Upper lobe of right lung (tissue), 1 donor: ENCODE measurements at regions not wholly inside any gene's neighbourhood (a gene's known extent, or its start where the extent isn't known, plus 50 kb on each side); places are given as distances from the start of the nearest gene placed in this dataset.
A peak's percentile ranks its signal among the peaks of the same experiment; 100 is the strongest.
"Not testable (repeated sequence)": the region's sequence is repeated elsewhere in the genome, so short reads cannot be mapped to it uniquely, and the experiment has no call there.

Experiments used
- ATAC-seq: fragments of 200-7000 bp; cut with Tn5 transposase; one replicate; pipeline ENCODE4 v1.9.1; 2020; ENCODE audit warnings: mild to moderate bottlenecking, moderate library complexity
- DNase-seq: peaks from one replicate; pipeline ENCODE4 v3.0.0-alpha.2; 2020
- H3K27ac ChIP-seq: fragments of 200-600 bp; one replicate; pipeline ENCODE4 v1.8.0; 2022
- H3K27me3 ChIP-seq: fragments of 200-600 bp; one replicate; pipeline ENCODE4 v1.8.0; 2022; ENCODE audit warnings: mild to moderate bottlenecking
- H3K36me3 ChIP-seq: fragments of 200-600 bp; one replicate; pipeline ENCODE4 v1.8.0; 2022
- H3K4me1 ChIP-seq: fragments of 200-600 bp; one replicate; pipeline ENCODE4 v1.8.0; 2022
- H3K4me3 ChIP-seq: fragments of 200-600 bp; one replicate; pipeline ENCODE4 v1.8.0; 2022; ENCODE audit warnings: mild to moderate bottlenecking
- H3K9me3 ChIP-seq: fragments of 200-600 bp; one replicate; pipeline ENCODE4 v1.8.0; 2022
- intact Hi-C: fragments of 100-400 bp; cut with DNase I; formaldehyde crosslinking; loops from one replicate; pipeline ENCODE4 v1.11.0; 2022
- donor health status: DM: no; HTN: yes; CAD: no; lungs with severe emphysema.

GRCh38 chr21:6093870-6094269 is 4427.5 kb upstream of the TPTE start:
- ATAC-seq, H3K9me3 ChIP-seq, DNase-seq, intact Hi-C loops, H3K4me1 ChIP-seq, H3K27me3 ChIP-seq, H3K36me3 ChIP-seq, H3K27ac ChIP-seq, H3K4me3 ChIP-seq: not testable (repeated sequence)

GRCh38 chr21:6095304-6095703 is 4426.1 kb upstream of the TPTE start:
- H3K36me3 ChIP-seq, H3K27me3 ChIP-seq, ATAC-seq, H3K4me1 ChIP-seq, intact Hi-C loops, DNase-seq, H3K27ac ChIP-seq, H3K4me3 ChIP-seq, H3K9me3 ChIP-seq: not testable (repeated sequence)

GRCh38 chr21:6096560-6097424 is 4424.6 kb upstream of the TPTE start:
- H3K27me3 ChIP-seq, H3K4me3 ChIP-seq, intact Hi-C loops, DNase-seq, H3K9me3 ChIP-seq, H3K36me3 ChIP-seq, H3K27ac ChIP-seq, H3K4me1 ChIP-seq: not testable (repeated sequence)
- peak; percentile 37 for ATAC-seq

- H3K27me3 ChIP-seq, intact Hi-C loops, H3K4me3 ChIP-seq, H3K36me3 ChIP-seq, DNase-seq, H3K9me3 ChIP-seq, ATAC-seq, H3K4me1 ChIP-seq, H3K27ac ChIP-seq: not testable (repeated sequence)
Observed at GRCh38 chr21:6097736-6098135, 4423.6 kb upstream of the TPTE start.

- H3K4me1 ChIP-seq, H3K27ac ChIP-seq, H3K36me3 ChIP-seq, H3K9me3 ChIP-seq, intact Hi-C loops, H3K27me3 ChIP-seq, H3K4me3 ChIP-seq: not testable (repeated sequence)
- peak; percentile 20 for ATAC-seq
- DNase-seq: peak; percentile 15
Observed at GRCh38 chr21:6098191-6098935, 4423.0 kb upstream of the TPTE start.

GRCh38 chr21:6101588-6101987 is 4419.8 kb upstream of the TPTE start:
- peak; percentile 87 for ATAC-seq
- intact Hi-C loops, DNase-seq, H3K9me3 ChIP-seq, H3K4me1 ChIP-seq, H3K36me3 ChIP-seq, H3K27ac ChIP-seq, H3K4me3 ChIP-seq, H3K27me3 ChIP-seq: not testable (repeated sequence)

- H3K4me1 ChIP-seq, H3K9me3 ChIP-seq, H3K4me3 ChIP-seq, H3K27ac ChIP-seq, DNase-seq, H3K36me3 ChIP-seq, H3K27me3 ChIP-seq, ATAC-seq, intact Hi-C loops: not testable (repeated sequence)
Observed at GRCh38 chr21:6104546-6104945, 4416.8 kb upstream of the TPTE start.

- intact Hi-C loops, H3K27ac ChIP-seq, H3K36me3 ChIP-seq, H3K9me3 ChIP-seq, H3K4me1 ChIP-seq, H3K27me3 ChIP-seq, H3K4me3 ChIP-seq, ATAC-seq: not testable (repeated sequence)
- DNase-seq: peak; percentile 21
Observed at GRCh38 chr21:6106686-6107567, 4414.5 kb upstream of the TPTE start.

GRCh38 chr21:6108894-6109293 is 4412.5 kb upstream of the TPTE start:
- H3K27ac ChIP-seq, H3K4me3 ChIP-seq, intact Hi-C loops, H3K27me3 ChIP-seq, DNase-seq, H3K9me3 ChIP-seq, ATAC-seq, H3K36me3 ChIP-seq, H3K4me1 ChIP-seq: not testable (repeated sequence)

- H3K4me3 ChIP-seq, H3K9me3 ChIP-seq, H3K27me3 ChIP-seq, H3K36me3 ChIP-seq, H3K27ac ChIP-seq, intact Hi-C loops, H3K4me1 ChIP-seq: not testable (repeated sequence)
- ATAC-seq: peak; percentile 21
- DNase-seq: peak; percentile 41
Observed at GRCh38 chr21:6109774-6110173, 4411.6 kb upstream of the TPTE start.

GRCh38 chr21:6110716-6111343 is 4410.6 kb upstream of the TPTE start:
- H3K27ac ChIP-seq, intact Hi-C loops, H3K4me3 ChIP-seq: not testable (repeated sequence)

GRCh38 chr21:6111354-6111753 is 4410.0 kb upstream of the TPTE start:
- H3K4me3 ChIP-seq, intact Hi-C loops, H3K27me3 ChIP-seq, H3K27ac ChIP-seq, H3K4me1 ChIP-seq, H3K36me3 ChIP-seq, H3K9me3 ChIP-seq: not testable (repeated sequence)
- DNase-seq: peak; percentile 71
- peak; percentile 34 for ATAC-seq

More at GRCh38 chr21:6110716-6111343, 4410.6 kb upstream of the TPTE start:
- ATAC-seq: peak; percentile 92
- not testable (repeated sequence) for H3K9me3 ChIP-seq, H3K4me1 ChIP-seq, H3K27me3 ChIP-seq, H3K36me3 ChIP-seq, DNase-seq

GRCh38 chr21:6118336-6118735 is 4403.0 kb upstream of the TPTE start:
- intact Hi-C loops: not testable (repeated sequence)

More at GRCh38 chr21:6118336-6118735, 4403.0 kb upstream of the TPTE start:
- DNase-seq: peak; percentile 6
- H3K27ac ChIP-seq, H3K4me3 ChIP-seq, H3K27me3 ChIP-seq, ATAC-seq, H3K36me3 ChIP-seq, H3K4me1 ChIP-seq, H3K9me3 ChIP-seq: not testable (repeated sequence)
